ENCODE measurements at regions not wholly inside any gene's neighbourhood (a gene's known extent, or its start where the extent isn't known, plus 50 kb on each side); places are given as distances from the start of the nearest gene placed in this dataset.

DNA sequence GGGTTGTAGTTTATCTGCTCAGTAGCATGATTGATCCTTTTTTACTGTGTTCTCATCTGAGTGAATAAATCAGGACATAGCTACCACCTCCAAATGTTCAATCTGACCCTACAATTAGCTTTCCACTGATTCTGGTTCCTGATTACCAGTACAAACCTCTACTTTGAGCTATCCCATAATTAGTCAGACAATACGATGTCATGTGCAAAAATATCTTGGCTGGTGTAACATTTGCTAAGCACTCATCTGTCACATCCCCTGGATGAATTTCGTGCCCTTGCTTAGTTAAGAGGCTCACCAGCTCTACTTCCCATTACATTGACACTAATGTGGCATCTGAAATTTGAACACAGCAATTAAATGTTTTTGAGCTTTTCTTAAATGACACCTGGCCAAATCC lies 1101.0 kb upstream of the PCDH7 start (continued):
- no peak for TF ChIP-seq CTCF (conservative IDR thresholded peaks at IDR 0.05; ENCODE audit: low read depth in 2 of 2)
- TF ChIP-seq, protein P1, sequence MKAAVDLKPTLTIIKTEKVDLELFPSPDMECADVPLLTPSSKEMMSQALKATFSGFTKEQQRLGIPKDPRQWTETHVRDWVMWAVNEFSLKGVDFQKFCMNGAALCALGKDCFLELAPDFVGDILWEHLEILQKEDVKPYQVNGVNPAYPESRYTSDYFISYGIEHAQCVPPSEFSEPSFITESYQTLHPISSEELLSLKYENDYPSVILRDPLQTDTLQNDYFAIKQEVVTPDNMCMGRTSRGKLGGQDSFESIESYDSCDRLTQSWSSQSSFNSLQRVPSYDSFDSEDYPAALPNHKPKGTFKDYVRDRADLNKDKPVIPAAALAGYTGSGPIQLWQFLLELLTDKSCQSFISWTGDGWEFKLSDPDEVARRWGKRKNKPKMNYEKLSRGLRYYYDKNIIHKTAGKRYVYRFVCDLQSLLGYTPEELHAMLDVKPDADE (IDR thresholded peaks at IDR 0.05) = no peak

DNA sequence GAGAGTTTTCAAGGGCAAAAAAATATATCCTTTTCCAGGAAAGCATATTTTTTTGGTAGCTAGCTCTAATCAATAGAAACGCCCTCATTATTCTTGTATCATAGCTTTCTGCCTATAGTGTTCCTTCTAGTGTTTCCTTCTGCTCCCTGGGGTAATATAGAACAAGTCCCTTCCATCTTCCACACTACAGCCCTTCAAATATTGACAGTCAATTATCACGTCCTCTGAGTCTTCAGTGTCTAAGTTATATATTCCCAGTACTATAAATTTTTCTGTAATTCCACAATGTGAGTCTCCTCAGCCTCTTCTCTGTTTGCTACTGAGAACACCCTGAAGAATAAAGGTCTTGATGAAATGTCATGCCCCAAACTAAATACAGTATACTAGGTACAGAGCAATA lies 1088.0 kb upstream of the PCDH7 start:
- H3K27ac Mint-ChIP-seq = no peak overlapping the region
- TF ChIP-seq, protein P2, sequence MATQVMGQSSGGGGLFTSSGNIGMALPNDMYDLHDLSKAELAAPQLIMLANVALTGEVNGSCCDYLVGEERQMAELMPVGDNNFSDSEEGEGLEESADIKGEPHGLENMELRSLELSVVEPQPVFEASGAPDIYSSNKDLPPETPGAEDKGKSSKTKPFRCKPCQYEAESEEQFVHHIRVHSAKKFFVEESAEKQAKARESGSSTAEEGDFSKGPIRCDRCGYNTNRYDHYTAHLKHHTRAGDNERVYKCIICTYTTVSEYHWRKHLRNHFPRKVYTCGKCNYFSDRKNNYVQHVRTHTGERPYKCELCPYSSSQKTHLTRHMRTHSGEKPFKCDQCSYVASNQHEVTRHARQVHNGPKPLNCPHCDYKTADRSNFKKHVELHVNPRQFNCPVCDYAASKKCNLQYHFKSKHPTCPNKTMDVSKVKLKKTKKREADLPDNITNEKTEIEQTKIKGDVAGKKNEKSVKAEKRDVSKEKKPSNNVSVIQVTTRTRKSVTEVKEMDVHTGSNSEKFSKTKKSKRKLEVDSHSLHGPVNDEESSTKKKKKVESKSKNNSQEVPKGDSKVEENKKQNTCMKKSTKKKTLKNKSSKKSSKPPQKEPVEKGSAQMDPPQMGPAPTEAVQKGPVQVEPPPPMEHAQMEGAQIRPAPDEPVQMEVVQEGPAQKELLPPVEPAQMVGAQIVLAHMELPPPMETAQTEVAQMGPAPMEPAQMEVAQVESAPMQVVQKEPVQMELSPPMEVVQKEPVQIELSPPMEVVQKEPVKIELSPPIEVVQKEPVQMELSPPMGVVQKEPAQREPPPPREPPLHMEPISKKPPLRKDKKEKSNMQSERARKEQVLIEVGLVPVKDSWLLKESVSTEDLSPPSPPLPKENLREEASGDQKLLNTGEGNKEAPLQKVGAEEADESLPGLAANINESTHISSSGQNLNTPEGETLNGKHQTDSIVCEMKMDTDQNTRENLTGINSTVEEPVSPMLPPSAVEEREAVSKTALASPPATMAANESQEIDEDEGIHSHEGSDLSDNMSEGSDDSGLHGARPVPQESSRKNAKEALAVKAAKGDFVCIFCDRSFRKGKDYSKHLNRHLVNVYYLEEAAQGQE (IDR thresholded peaks at IDR 0.05; ENCODE audit: unreplicated experiment) = no peak
- TF ChIP-seq NANOG (IDR thresholded peaks at IDR 0.05; ENCODE audit: borderline replicate concordance) (no peak), JUNB (IDR thresholded peaks at IDR 0.05; ENCODE audit: unreplicated experiment) (no peak), POLR2AphosphoS5 (IDR thresholded peaks at IDR 0.05; ENCODE audit: low read depth) (no peak), CTCF (conservative IDR thresholded peaks at IDR 0.05; ENCODE audit: low read depth in 2 of 2) (no peak), ZNF331 (CRISPR knock-in tag; IDR thresholded peaks at IDR 0.05; ENCODE audit: low read depth) (no peak), CREB1 (CRISPR knock-in tag; IDR thresholded peaks at IDR 0.05; ENCODE audit: low read depth) (no peak), EZH2phosphoT487 (IDR thresholded peaks at IDR 0.05; ENCODE audit: unreplicated experiment) (no peak), ZNF114 (CRISPR knock-in tag; IDR thresholded peaks at IDR 0.05) (no peak), STAT1 (IDR thresholded peaks at IDR 0.05; ENCODE audit: unreplicated experiment) (no peak), EZH2 (IDR thresholded peaks at IDR 0.05; ENCODE audit: low read depth, unreplicated experiment) (no peak)
- TF ChIP-seq, protein P1 (IDR thresholded peaks at IDR 0.05) = no peak

More for the DNA sequence above, 1088.0 kb upstream of the PCDH7 start:
- no peak overlapping the region for H3K27ac ChIP-seq (ENCODE audit: low read depth)
- no peaks in the 10 kb centered on the region for H3K4me1 ChIP-seq (ENCODE audit: insufficient read depth)
- no peaks in the 10 kb centered on the region for H4K20me1 ChIP-seq (replicated peaks; ENCODE audit: insufficient read depth)
- H3K4me3 ChIP-seq = no peak overlapping the region
- no peaks in the 10 kb centered on the region for H3K36me3 Mint-ChIP-seq (ENCODE audit: low read depth)
- DNase-seq (ENCODE audit: low spot score) (no peak), ATAC-seq (no peak)
- no peaks in the 10 kb centered on the region for H3K36me3 ChIP-seq (ENCODE audit: insufficient read depth)
- no peak overlapping the region for H2AFZ ChIP-seq
- peaks cover 3% of the 10 kb centered on the region; the same call in 2 of the 3 replicates for H3K9me3 Mint-ChIP-seq
- H3K4me3 Mint-ChIP-seq = no peak overlapping the region
- no peak overlapping the region for H3K4me2 ChIP-seq
- no peaks in the 10 kb centered on the region for H3K79me2 ChIP-seq (replicated peaks; ENCODE audit: insufficient read depth)
- no peaks in the 10 kb centered on the region for H3K27me3 Mint-ChIP-seq (ENCODE audit: insufficient read depth, low read depth, poor library complexity)
- H3K27me3 ChIP-seq (ENCODE audit: insufficient read depth) = no peaks in the 10 kb centered on the region
- H3K4me1 Mint-ChIP-seq = peaks cover 3% of the 10 kb centered on the region; the same call in 1 of the 3 replicates
- H3F3A ChIP-seq (replicated peaks; ENCODE audit: low read depth) = no peaks in the 10 kb centered on the region
- H3K9me2 ChIP-seq (ENCODE audit: insufficient read depth) = no peaks in the 10 kb centered on the region
